ENCODE measurements at regions not wholly inside any gene's neighbourhood (a gene's known extent, or its start where the extent isn't known, plus 50 kb on each side); places are given as distances from the start of the nearest gene placed in this dataset.
"Not testable (repeated sequence)": the region's sequence is repeated elsewhere in the genome, so short reads cannot be mapped to it uniquely, and the experiment has no call there.

DNA sequence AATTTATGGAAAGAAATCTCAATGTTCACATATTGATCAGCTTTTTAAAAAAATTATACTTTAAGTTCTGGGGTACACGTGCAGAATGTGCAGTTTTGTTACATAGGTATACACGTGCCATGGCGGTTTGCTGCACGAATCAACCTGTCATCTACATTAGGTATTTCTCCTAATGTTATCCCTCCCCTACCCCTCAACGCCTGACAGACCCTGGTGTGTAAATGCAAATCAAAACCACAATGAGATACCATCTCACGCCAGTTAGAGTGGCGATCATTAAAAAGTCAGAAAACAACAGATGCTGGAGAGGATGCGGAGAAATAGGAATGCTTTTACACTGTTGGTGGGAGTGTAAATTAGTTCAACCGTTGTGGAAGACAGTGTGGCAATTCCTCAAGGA lies 219.4 kb downstream of the SATB1 start:
- TF ChIP-seq, protein P1, sequence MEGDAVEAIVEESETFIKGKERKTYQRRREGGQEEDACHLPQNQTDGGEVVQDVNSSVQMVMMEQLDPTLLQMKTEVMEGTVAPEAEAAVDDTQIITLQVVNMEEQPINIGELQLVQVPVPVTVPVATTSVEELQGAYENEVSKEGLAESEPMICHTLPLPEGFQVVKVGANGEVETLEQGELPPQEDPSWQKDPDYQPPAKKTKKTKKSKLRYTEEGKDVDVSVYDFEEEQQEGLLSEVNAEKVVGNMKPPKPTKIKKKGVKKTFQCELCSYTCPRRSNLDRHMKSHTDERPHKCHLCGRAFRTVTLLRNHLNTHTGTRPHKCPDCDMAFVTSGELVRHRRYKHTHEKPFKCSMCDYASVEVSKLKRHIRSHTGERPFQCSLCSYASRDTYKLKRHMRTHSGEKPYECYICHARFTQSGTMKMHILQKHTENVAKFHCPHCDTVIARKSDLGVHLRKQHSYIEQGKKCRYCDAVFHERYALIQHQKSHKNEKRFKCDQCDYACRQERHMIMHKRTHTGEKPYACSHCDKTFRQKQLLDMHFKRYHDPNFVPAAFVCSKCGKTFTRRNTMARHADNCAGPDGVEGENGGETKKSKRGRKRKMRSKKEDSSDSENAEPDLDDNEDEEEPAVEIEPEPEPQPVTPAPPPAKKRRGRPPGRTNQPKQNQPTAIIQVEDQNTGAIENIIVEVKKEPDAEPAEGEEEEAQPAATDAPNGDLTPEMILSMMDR (IDR thresholded peaks at IDR 0.05): not testable (repeated sequence)
- not testable (repeated sequence) for TF ChIP-seq EP300, POLR2AphosphoS5 (IDR thresholded peaks at IDR 0.05)

Data from stomach (tissue), 4 donors.